DND-41 (cell line): ENCODE measurements at regions not wholly inside any gene's neighbourhood (a gene's known extent, or its start where the extent isn't known, plus 50 kb on each side); places are given as distances from the start of the nearest gene placed in this dataset.

ENCODE experiments used
- ATAC-seq: fragments of 200-7000 bp; cut with Tn5 transposase; 3 replicates; pipeline ENCODE4 v1.9.1; 2021; ENCODE audit warnings: low read depth; ENCODE audit not compliant: insufficient read depth
- DNase-seq: peaks from one replicate; pipeline ENCODE4 v3.0.0-alpha.2; 2020
- H2AFZ ChIP-seq: 2 replicates; pipeline ENCODE4 v1.6.0; 2012; ENCODE audit warnings: low read depth, low read length
- H3K27ac ChIP-seq: 2 replicates; pipeline ENCODE4 v1.5.1; 2012; ENCODE audit warnings: low read length, inconsistent platforms
- H3K27me3 ChIP-seq: fragments of 200-600 bp; sonication (generic); 2 replicates; pipeline ENCODE4 v1.6.0; 2012; ENCODE audit warnings: low read length, mild to moderate bottlenecking, inconsistent platforms; ENCODE audit not compliant: insufficient read depth, poor library complexity
- H3K36me3 ChIP-seq: 2 replicates; pipeline ENCODE4 v1.5.1; 2012; ENCODE audit warnings: low read length, inconsistent platforms; ENCODE audit not compliant: insufficient read depth
- H3K4me1 ChIP-seq: 2 replicates; pipeline ENCODE4 v1.5.1; 2012; ENCODE audit warnings: mild to moderate bottlenecking, low read length; ENCODE audit not compliant: insufficient read depth
- H3K4me2 ChIP-seq: 2 replicates; pipeline ENCODE4 v1.6.0; 2012; ENCODE audit warnings: mild to moderate bottlenecking, moderate library complexity, low read length, inconsistent platforms; ENCODE audit not compliant: insufficient read depth
- H3K4me3 ChIP-seq, 2 experiments: fragments of 200-600 bp in 1 of 2; shearing (Covaris generic) in 1 of 2; 2 replicates each; pipeline ENCODE4 v1.5.1; 2012 to 2016; ENCODE audit warnings: inconsistent platforms in 2 of 2, low read length in 2 of 2, mild to moderate bottlenecking in 2 of 2, low read depth in 1 of 2, moderate library complexity in 1 of 2
- H3K79me2 ChIP-seq: 2 replicates; pipeline ENCODE4 v1.6.0; 2012; ENCODE audit warnings: low read length, inconsistent platforms; ENCODE audit not compliant: insufficient read depth
- H3K9ac ChIP-seq: 2 replicates; pipeline ENCODE4 v1.6.0; 2012; ENCODE audit warnings: low read depth, mild to moderate bottlenecking, inconsistent platforms, low read length, moderate library complexity
- H3K9me3 ChIP-seq: 2 replicates; pipeline ENCODE4 v1.5.1; 2012; ENCODE audit warnings: low read length, moderate library complexity, mild to moderate bottlenecking, inconsistent platforms; ENCODE audit not compliant: insufficient read depth, severe bottlenecking
- H4K20me1 ChIP-seq: 2 replicates; pipeline ENCODE4 v1.6.0; 2012; ENCODE audit warnings: low read length; ENCODE audit not compliant: insufficient read depth
- CTCF ChIP-seq: IDR thresholded peaks from 2 replicates; pipeline ENCODE4 v1.5.1; 2012; ENCODE audit warnings: borderline replicate concordance, low read length, moderate library complexity, mild to moderate bottlenecking; ENCODE audit not compliant: poor library complexity, severe bottlenecking; ENCODE audit errors: extremely low read depth
- EZH2 ChIP-seq: IDR thresholded peaks from 3 replicates; pipeline ENCODE4 v1.6.1; 2012; ENCODE audit warnings: borderline replicate concordance, low read depth, mild to moderate bottlenecking, moderate library complexity, low read length, inconsistent platforms; ENCODE audit not compliant: severe bottlenecking

- no peak for DNase-seq
- Histone ChIP-seq H3K4me2 (no peak overlapping the region), H3K4me3 (no peak overlapping the region), H2AFZ (no peak overlapping the region), H4K20me1 (no peaks in the 10 kb centered on the region), H3K27me3 (no peaks in the 10 kb centered on the region), H3K9ac (no peak overlapping the region), H3K36me3 (no peaks in the 10 kb centered on the region), H3K27ac (no peak overlapping the region), H3K9me3 (no peaks in the 10 kb centered on the region), H3K79me2 (no peaks in the 10 kb centered on the region), H3K4me1 (no peaks in the 10 kb centered on the region)
- TF ChIP-seq EZH2: no peak
- peak; percentile 18 for TF ChIP-seq CTCF
- ATAC-seq: no peak
These were observed 219.3 kb downstream of the WDR11 start for GRCh38 chr10:121070275-121071070.

GRCh38 chr10:121071901-121072300 lies 220.7 kb downstream of the WDR11 start:
- Histone ChIP-seq H3K4me2 (no peak overlapping the region), H4K20me1 (no peaks in the 10 kb centered on the region), H3K9ac (no peak overlapping the region), H3K36me3 (no peaks in the 10 kb centered on the region), H3K4me1 (no peaks in the 10 kb centered on the region), H3K4me3 (no peak overlapping the region), H2AFZ (no peak overlapping the region), H3K27me3 (no peaks in the 10 kb centered on the region), H3K9me3 (no peaks in the 10 kb centered on the region), H3K27ac (no peak overlapping the region), H3K79me2 (no peaks in the 10 kb centered on the region)
- TF ChIP-seq CTCF: no peak
- no peak for ATAC-seq
- no peak for DNase-seq

GRCh38 chr10:121073728-121074127 lies 222.6 kb downstream of the WDR11 start:
- Histone ChIP-seq H3K27me3 (no peaks in the 10 kb centered on the region), H3K27ac (no peak overlapping the region), H3K9me3 (no peaks in the 10 kb centered on the region), H3K79me2 (no peaks in the 10 kb centered on the region), H3K9ac (no peak overlapping the region), H3K4me1 (no peaks in the 10 kb centered on the region), H2AFZ (no peak overlapping the region), H3K36me3 (no peaks in the 10 kb centered on the region), H3K4me2 (no peak overlapping the region), H3K4me3 (no peak overlapping the region), H4K20me1 (no peaks in the 10 kb centered on the region)
- TF ChIP-seq EZH2 (no peak), CTCF (no peak)
- ATAC-seq (no peak), DNase-seq (no peak)
